ENCODE measurements at regions not wholly inside any gene's neighbourhood (a gene's known extent, or its start where the extent isn't known, plus 50 kb on each side); places are given as distances from the start of the nearest gene placed in this dataset.

DNA sequence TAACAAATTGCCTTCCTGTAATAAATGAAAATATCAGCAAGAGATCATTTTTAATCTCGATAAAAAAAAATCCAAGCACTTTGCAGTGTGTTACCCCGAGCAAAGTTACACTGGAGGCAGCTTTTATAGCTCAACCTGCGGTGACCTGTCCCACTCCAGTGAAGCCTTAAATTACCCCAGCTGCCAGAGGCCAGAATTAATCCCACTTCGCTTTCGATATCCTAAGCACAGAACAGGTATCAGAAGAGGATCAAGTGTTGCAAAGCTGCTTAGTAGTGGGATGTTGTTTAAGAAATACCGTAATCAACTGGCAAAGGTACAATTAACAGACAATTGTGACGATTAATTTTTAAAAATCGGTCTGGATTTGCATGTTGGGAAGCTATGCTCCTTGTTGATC, 314.0 kb downstream of the AGTPBP1 start:
- DNase-seq: no peak

DNA sequence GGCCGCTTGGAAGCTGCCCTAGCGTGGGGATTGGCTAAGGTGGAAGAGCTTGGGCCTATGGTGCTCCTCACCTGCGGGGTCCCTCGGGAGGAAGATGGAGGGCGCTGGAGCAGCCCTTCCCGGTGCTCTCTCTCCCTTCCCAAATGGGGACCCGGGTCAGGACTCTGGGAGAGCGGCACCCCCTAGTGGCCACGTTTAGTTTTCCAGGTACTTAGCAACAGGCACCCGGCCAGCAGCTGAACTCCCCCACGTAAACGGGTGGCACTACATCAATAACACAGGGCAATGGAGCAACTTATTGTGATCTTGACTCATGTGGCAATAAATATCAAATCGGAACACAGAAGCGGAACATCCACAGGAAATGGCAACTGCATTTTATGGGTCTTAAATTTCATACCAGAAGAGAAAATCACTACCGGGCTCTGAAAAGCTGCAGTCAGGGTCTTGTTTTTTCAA, 316.6 kb downstream of the AGTPBP1 start:
- peak; percentile 17 for DNase-seq

DNA sequence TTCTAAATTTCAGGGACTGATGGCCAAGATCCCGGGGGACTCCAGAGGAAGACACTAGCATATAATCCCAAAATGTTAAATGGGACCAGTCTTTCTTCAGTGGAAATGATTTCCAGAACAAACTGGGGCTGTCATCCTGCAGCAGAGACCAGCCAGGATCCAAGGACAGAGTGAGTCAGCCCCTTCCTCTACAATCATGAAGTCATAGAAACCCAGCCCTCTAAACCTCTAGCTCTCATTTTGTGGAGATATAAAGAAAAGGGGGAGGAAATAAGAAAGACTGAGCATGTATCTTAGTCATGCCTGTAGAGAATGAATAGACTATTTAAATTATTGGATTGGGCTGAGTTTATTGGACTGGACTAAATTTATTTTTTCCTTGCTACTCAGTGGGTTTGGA, 318.3 kb downstream of the AGTPBP1 start:
- no peak for DNase-seq

DNA sequence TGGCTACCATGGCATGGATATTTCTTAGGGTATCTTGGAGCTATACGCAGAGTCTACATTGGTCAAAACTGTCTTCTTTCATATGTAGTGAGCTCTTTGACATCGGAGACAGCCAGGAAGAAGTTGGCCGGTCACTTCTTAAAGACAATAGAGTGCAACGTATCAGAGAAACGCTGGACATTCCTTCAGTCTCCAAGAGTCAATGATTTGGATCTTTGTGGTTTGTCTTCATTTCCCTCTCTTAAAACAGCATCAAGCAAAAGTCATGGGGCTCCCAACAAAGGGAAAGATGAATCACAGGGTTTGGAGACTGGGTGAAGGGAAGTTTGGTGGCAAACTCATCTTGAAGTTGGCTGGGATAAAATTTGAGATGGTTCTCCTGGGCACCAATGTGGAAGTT, 320.1 kb downstream of the AGTPBP1 start:
- no peak for DNase-seq

DNA sequence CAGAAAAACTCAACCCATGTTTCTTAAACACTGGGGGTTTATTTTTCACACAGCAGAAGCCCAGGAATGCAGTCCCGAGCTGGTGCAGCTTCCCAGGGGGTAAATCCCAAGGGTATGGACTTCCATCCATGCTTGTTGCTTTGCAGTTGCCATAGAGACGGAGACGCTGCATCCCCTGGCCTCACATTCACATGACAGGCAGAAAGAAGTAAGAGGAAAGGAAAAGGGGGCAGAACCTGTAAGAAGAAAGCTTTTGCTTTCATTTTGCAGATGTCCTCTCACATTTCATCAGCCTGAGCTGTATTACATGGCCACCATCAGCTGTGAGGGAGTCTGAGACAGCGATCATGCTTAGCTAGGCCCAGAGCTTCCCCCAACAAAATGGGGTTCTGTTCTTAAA, 321.0 kb downstream of the AGTPBP1 start:
- DNase-seq: no peak

DNA sequence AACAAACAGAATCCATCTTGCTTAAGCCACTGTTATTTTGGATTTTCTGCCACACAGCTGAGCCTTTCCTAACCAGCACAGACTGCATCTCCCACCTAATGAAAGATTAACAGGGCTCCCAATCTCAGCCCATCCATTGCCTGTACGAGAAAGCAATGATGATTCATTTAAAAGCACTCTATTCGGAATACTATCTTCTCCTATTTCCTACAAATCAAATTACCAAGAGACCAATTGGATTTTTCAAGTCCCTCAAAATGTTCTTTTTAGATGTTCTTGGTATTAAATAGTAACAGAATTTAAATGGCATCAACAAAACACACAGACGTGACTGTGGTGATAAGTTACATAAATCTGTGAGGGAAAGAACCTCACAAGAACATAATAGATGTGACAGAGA, 324.1 kb downstream of the AGTPBP1 start:
- DNase-seq: no peak

DNA sequence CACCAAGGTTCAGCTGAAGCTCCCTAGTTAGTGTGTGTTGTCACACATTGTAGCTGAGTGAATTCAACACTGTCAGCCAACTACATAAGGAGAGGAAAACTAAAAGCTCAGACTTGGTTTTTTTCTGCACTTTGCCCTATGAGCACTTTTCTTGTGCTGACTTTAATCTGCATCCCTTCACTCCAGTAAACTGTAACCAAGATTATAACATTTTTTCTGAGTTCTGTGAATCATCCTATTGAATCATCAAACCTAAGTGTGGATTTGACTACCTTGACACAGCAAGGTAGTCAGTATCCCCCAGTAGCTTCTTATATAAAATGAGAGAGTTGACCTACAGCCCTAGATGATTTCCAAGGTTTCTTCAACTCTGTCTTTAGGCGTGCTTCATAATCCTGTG, 325.0 kb downstream of the AGTPBP1 start:
- no peak for DNase-seq

DNA sequence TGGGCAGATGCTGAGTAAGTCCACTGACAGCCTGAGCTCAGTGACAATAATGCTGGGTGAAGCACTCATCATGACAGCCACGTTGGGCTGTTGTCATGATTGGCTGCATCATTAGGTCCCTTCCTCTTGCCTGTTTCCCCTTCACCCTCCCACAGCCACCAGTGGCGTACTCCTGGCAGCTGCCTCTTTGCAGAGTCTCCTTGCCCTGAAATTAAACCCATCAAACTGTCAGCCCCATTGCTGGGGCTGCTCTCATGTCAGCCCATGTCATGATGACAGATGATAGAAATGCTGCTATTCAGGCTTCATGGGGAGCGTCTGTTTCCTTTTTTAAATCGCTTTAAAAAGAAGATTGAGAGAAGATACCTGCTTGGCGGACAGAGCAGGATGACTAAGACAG, 327.4 kb downstream of the AGTPBP1 start:
- DNase-seq: no peak

DNA sequence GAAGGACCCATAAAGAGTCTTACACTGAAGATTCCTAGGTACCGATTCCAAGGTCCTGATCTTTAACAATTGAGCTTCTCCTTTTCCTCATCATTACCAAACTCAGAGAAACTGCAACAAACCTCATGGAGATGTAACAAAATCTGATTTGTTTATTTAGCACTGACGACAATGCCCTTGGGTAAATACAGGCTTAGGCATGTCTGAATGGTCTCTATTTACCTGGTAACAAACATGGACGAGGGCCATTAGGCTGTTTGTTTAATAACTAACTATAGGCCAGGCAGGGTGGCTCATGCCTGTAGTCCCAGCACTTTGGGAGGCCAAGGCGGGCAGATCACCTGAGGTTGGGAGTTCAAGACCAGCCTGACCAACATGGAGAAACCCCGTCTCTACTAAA, 333.3 kb downstream of the AGTPBP1 start:
- no peak for DNase-seq

DNA sequence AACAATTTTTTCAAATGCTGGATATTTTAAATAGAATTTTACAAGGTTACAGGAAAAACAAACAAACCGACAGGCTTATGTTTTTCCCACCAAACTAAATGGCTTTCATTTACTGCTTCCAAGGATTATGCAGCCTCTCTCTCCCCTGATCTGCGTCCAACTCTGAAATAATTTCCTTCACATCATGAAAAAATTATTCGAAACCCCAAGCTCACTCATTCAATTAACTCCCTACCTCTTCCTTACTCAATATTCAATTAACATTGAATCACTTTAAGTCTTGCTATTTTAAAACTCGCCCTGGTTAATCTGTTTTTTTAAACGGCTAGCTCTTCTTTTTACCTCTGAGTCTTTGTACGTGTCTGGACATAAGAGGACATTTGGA, 336.2 kb downstream of the AGTPBP1 start:
- DNase-seq: no peak

DNA sequence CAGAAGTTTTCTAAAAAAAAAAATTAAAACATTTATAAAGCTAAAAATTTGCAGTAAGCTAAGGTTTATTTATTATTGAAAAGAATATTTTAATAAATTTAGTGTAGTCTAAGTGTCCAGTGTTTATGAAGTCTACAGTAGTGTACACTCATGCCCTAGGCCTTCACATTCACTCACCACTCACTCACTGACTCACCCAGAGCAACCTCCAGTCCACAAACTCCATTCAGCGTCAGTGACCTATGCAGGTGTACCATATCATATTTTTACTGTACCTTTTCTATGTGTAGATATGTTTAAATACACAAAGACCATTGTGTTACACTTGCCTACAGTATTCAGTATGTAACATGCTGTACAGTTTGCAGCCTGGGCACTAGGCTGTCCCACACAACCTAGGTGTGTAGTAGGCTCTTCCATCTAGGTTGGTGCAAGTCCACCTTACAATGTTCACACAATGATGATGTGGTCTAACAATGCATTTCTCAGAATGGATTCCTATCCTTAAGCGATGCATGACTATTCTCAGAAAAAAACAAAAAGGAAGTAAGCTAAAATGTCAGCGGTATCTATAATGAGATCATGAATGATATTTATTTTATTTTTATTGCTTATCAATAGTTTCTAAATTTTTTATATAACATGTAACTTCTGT, 336.7 kb downstream of the AGTPBP1 start:
- no peak for DNase-seq

DNA sequence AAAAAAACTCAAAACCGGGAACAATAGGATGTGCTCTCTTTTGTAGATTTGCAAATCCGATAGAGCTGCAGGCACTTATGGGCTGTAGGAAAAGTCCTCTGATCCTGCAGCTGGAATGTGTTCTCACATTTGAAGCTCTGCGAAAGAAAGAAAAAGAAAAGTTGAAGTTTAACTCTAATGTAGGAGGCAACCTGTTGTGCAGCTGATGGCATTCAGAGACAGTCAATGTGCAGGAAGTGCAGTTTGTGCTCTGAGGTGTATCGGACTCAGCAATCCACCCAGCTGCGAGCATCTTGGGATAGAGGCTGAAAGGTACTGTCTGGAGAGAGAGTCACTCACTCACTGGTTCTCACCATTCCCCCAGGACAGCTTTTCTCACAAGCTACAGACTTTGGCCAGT, 339.2 kb downstream of the AGTPBP1 start:
- no peak for DNase-seq

DNA sequence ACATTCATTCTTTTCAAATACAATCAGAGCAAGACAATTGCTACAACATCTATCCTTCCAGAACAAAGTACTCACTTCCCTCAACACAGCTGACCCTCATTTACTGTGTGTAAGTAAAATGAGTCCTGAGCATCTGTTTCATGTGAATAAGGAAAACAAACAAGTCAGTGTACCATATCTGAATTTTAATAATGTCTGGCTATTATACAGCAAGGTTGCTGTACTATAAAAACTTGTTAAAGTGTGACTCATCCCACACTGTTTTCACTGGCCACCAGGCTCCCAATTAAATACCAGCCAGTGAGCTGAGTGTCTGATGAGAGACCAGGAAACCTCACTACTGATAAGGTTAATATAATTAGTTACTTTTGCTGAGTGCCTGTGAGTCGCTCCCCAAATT, 339.8 kb downstream of the AGTPBP1 start:
- DNase-seq: no peak

DNA sequence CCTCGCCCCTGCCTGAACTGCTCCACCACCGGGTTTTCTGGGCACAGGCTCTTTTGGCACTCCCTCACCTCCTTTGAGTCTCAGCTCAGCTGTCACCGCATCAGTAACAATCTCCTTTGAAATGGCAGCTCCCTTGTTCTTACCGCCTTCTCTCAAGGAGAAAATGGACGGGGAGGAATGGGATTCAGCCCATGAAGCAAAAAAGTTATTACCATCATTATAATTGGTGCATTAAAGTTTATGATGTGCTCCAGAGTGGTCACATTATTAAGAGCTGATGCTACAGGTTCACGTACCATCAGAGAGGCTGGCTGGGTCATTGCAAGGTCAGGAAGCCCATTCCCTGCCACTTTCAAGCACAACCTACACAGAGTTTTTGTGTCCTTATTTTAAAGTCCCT, 344.7 kb downstream of the AGTPBP1 start:
- DNase-seq: no peak

DNA sequence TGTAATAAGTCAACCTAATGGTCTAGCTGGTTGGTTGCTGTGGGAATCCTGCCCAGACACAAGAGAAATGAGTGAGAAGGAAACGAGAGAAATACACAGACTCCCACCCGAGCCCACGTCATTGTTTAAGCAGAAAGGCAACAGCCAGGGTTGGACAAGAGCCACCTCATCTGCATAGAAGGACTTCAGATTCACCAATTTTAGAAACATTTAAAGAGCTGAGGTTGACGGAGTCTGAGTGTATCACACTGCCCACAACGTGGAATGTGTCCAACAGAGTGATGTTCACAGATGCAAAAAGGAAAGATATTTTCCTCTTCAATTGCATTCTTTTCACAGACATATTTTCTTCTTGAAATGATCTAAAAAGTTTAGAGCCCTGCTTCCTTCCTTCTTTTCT, 349.5 kb downstream of the AGTPBP1 start:
- DNase-seq: no peak

DNA sequence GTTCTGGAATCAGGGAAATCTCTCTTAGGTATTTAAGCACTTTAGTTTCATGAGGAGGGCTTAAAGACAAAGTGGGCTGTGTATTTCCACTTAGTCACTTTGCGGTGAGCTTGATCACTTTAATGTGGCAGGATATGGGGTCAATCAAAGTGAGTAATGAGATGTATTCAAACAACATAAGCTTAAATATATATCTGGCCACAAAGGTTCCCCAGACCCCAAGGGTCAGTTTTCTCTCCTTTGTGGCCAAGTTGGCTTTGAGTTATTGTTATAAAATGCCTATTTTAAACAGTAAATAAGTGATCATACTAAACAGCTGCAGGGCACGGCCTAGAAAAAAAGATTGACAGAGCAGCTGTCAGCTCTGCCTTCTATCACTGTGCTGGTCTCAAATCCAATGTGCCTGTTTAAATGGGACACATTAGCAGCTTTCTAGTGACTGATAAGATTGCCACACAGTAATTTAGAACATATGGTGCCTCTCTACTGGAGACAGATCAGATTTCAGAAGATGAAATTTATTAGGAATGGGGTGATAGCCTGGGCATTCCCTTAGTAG, 363.9 kb downstream of the AGTPBP1 start:
- DNase-seq: no peak

DNA sequence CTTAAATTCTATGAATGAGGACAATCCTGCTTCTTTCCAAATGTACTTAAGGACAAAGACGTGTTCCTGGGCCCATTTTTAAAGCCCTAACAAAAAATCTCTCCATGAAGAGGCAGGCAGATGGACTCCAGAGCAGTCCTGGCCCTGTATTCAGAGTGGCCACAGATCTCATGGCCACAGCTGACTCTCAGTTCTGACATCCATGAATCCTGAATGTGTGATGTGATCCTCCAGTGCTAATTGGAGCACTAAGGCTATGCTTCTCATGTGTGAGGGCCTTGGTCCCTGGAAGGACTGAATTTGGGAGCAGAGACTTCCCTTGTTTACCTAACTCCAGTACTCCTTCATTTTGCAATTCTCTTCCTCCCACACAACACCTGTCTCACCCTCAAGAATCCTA, 373.0 kb downstream of the AGTPBP1 start:
- no peak for DNase-seq

DNA sequence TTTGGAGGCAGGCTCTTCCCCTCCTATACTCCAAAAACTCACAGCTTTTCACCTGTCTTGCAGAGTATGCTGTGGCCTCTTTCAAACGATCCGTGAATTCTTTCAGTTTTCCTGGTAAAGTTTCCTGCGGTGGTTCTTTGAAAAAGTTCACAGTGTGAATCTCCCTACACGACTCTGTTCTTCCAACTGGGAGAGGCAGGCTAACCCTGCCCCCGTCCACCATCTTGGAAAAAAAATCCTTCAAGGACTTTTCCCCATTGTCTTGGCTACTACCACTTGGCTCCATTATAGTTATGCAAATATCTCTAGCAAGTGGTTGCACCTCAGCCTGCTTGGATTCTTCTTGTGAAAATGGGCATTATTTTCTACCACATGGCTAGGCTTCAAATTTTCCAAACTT, 382.6 kb downstream of the AGTPBP1 start:
- no peak for DNase-seq

DNA sequence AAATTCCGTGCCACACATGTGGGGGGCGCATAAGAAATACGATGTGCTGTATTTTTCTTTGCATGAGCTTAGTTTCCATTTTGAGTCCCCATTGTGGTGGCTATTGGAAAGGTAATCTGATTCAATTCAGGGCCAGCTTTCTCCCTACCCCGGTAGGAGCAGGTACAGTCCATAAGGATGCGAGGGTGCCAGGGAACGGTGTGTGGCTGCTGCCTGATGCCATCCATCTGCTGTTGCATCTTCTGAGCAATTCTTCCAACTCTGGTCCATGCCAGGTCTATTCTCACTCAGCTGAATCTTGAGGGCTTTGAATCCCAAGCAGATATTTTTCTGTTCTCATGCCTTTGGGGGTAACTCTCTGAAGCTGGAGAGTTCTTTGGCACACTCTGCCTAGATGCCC, 392.7 kb downstream of the AGTPBP1 start:
- no peak for DNase-seq

DNA sequence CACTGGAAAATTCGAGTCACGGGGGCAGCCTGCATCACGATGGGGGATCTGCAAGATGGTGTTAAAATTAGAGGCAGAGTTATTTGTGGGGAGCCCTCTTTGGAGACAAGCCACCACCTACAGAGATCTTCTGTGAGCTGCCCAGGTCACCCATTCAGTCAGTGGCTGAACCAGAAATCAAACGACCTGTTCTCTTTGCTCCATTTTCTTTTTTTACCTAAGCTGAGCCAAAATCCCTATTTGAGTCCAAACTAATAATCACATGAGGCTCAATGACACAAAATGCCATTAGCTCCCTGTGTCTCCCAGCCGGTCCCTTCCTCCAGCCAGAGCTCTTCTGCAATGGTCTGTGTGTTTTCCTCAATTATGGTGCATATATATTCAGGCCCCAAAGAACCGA, 394.2 kb downstream of the AGTPBP1 start:
- no peak for DNase-seq

DNA sequence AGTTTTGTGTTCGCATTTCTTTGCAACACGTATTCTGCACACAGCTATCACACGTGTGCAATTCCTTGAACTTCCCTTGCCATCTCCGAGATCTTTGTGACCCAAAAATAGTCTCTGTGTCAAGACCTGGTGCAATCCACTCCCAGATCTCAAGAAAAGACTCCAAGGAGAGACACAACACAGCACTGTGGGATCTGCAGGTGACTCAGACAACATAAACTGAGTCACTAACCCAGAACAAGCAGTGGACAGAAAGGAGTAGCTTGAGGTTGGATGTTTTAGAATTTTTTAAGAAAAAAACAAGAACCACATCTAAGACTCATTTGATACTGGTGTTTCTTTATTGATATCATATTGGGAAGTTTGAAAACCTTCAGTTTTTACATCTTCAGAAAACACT, 396.9 kb downstream of the AGTPBP1 start:
- no peak for DNase-seq

DNA sequence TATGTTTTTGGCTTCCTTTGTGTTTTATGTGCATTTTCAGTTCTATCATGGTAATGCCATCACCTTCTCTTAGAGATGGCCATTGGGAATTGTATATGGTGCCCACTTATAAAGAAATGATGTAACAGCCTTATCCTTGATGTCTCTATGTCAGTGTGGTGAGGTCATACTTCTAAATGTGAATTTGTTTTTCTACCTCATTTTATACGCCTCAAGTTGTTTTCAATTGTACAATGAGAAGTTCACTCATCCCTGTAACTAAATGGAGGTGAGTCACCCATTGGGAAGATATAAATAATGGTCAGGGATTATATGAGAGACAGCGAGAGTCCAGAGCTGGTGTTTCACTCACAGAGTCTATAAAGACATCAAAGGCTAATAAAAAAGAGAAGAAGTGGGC, 402.4 kb downstream of the AGTPBP1 start:
- DNase-seq: no peak

DNA sequence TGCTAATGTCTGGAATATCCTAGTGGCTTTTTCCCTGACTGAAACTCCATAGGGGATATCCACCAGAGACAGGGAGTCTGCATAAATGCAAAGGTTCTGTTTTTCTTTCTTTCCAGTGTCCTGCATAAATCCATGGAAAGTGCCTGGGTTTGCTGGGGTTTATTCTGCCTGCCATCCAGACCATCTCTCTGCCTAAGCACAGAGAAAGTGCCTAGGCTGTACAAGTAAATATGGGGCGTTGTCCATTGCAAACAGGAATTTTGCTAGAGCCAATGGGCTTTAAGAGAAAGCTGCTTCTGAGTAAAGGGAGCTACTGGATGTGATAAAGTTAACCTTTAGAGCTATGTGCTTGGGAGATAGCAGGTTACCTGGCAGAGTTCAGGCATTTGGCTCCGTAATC, 407.5 kb downstream of the AGTPBP1 start:
- no peak for DNase-seq

DNA sequence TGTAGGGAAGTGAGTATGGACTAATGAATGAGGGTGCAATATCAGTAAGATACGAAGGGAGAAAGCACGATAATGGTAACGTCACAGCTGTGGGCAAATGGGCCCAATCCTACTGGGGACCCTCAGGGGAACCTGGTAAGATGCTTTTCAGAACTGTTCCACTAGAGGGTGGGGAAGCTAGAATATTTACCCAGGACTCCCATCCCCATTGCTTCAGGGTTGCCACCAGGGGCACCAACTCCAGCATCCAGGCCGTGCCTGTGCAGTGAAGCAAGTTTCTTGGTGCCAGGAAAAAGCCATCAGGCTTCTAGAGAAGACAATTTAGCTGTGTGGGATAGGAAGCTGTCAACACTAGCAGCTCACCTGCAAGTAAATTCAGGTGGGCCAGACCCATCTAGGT, 409.3 kb downstream of the AGTPBP1 start:
- no peak for DNase-seq

DNA sequence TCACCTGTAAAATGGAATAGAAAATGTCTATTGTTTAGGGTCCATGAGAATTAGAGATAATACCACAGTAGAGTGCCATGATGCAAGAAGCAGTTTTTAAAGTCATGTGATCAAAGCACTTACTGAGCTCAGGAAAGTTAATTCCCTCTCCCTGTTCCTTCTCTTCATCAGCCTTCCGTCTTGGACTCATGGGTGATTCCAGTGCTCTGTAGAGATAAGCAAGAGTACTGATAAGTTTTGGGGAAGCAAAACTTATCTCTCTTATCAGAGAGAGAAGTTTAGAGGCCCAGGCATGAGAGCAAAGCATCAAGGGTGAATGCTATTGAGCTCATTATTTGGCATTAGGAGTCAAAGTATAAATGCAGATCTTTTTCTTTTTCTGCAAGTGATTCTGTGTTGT, 410.1 kb downstream of the AGTPBP1 start:
- no peak for DNase-seq

Data from NCI-H226 (cell line).